Trophoblast cell (in vitro differentiated cells and primary cell): ENCODE measurements at regions not wholly inside any gene's neighbourhood (a gene's known extent, or its start where the extent isn't known, plus 50 kb on each side); places are given as distances from the start of the nearest gene placed in this dataset.

Experiments
- DNase-seq, 2 donors: peaks; one replicate each; pipeline ENCODE4 v3.0.0-alpha.2; 2016
- H2AFZ ChIP-seq: 2 replicates; pipeline ENCODE4 v1.6.1; 2013; ENCODE audit warnings: low read length, moderate library complexity, mild to moderate bottlenecking; ENCODE audit not compliant: insufficient read depth, poor library complexity
- H2AK5ac ChIP-seq: 2 replicates; pipeline ENCODE4 v1.6.1; 2013; ENCODE audit warnings: mild to moderate bottlenecking, low read length
- H2BK120ac ChIP-seq: 2 replicates; pipeline ENCODE4 v1.6.1; 2013; ENCODE audit warnings: low read length, mild to moderate bottlenecking, moderate library complexity; ENCODE audit not compliant: insufficient read depth, poor library complexity
- H2BK12ac ChIP-seq: 2 replicates; pipeline ENCODE4 v1.6.1; 2013; ENCODE audit warnings: mild to moderate bottlenecking, low read length, moderate library complexity
- H2BK5ac ChIP-seq: 2 replicates; pipeline ENCODE4 v1.6.1; 2013; ENCODE audit warnings: low read length, low read depth, moderate library complexity, mild to moderate bottlenecking; ENCODE audit not compliant: poor library complexity
- H3K14ac ChIP-seq: 2 replicates; pipeline ENCODE4 v1.6.1; 2013; ENCODE audit warnings: mild to moderate bottlenecking, low read length
- H3K18ac ChIP-seq: 2 replicates; pipeline ENCODE4 v1.6.1; 2013; ENCODE audit warnings: mild to moderate bottlenecking, low read length
- H3K23ac ChIP-seq: 2 replicates; pipeline ENCODE4 v1.6.1; 2013; ENCODE audit warnings: low read length
- H3K27ac ChIP-seq: 2 replicates; pipeline ENCODE4 v1.5.1; 2013; ENCODE audit warnings: low read depth, mild to moderate bottlenecking, inconsistent platforms, low read length, moderate library complexity
- H3K27me3 ChIP-seq: 2 replicates; pipeline ENCODE4 v1.6.1; 2013; ENCODE audit warnings: inconsistent platforms, mild to moderate bottlenecking, low read length, moderate library complexity; ENCODE audit not compliant: insufficient read depth
- H3K36me3 ChIP-seq, 2 experiments: 1 replicate in 1 of 2; 2 replicates in 1 of 2; pipeline ENCODE4 v1.6.1; 2013; ENCODE audit warnings: low read length in 2 of 2, mild to moderate bottlenecking in 2 of 2, moderate library complexity in 1 of 2; ENCODE audit not compliant: insufficient read depth in 2 of 2, control insufficient read depth in 1 of 2
- H3K4ac ChIP-seq: 2 replicates; pipeline ENCODE4 v1.6.1; 2013; ENCODE audit warnings: low read depth, mild to moderate bottlenecking, low read length, moderate library complexity
- H3K4me1 ChIP-seq, 2 experiments: 1 replicate in 1 of 2; 2 replicates in 1 of 2; pipeline ENCODE4 v1.6.1; 2013; ENCODE audit warnings: low read length in 2 of 2, mild to moderate bottlenecking in 2 of 2, moderate library complexity in 1 of 2; ENCODE audit not compliant: insufficient read depth in 2 of 2, control insufficient read depth in 1 of 2
- H3K4me2 ChIP-seq: 2 replicates; pipeline ENCODE4 v1.6.1; 2013; ENCODE audit warnings: inconsistent platforms, mild to moderate bottlenecking, low read length, moderate library complexity
- H3K4me3 ChIP-seq: 2 replicates; pipeline ENCODE4 v1.5.1; 2013; ENCODE audit warnings: mild to moderate bottlenecking, low read depth, low read length, inconsistent platforms
- H3K79me1 ChIP-seq: one replicate; pipeline ENCODE4 v1.6.1; 2013; ENCODE audit warnings: low read length
- H3K79me2 ChIP-seq: 2 replicates; pipeline ENCODE4 v1.6.1; 2013; ENCODE audit warnings: low read length, mild to moderate bottlenecking; ENCODE audit not compliant: control insufficient read depth, insufficient read depth, poor library complexity
- H3K9ac ChIP-seq: 2 replicates; pipeline ENCODE4 v1.6.1; 2013; ENCODE audit warnings: mild to moderate bottlenecking, low read length
- H3K9me3 ChIP-seq: 2 replicates; pipeline ENCODE4 v1.6.1; 2013; ENCODE audit warnings: low read depth, mild to moderate bottlenecking, control low read depth, inconsistent platforms, low read length; ENCODE audit not compliant: insufficient read depth
- H4K12ac ChIP-seq: 2 replicates; pipeline ENCODE4 v1.6.1; 2013; ENCODE audit warnings: low read depth, mild to moderate bottlenecking, low read length, moderate library complexity
- H4K8ac ChIP-seq: 2 replicates; pipeline ENCODE4 v1.6.1; 2013; ENCODE audit warnings: low read depth, mild to moderate bottlenecking, low read length, moderate library complexity
- H4K91ac ChIP-seq: one replicate; pipeline ENCODE4 v1.6.1; 2013; ENCODE audit warnings: low read depth, mild to moderate bottlenecking, low read length, moderate library complexity
- WGBS: extraction: QIAGEN DNeasy Blood & Tissue Kit; methylation state at CpG from one replicate; pipeline ENCODE4 v1.1.7; 2013; ENCODE audit warnings: missing lambda C conversion rate; ENCODE audit not compliant: insufficient read length, insufficient coverage; ENCODE audit errors: extremely low coverage; 5-methylcytosine and 5-hydroxymethylcytosine counted together

DNA sequence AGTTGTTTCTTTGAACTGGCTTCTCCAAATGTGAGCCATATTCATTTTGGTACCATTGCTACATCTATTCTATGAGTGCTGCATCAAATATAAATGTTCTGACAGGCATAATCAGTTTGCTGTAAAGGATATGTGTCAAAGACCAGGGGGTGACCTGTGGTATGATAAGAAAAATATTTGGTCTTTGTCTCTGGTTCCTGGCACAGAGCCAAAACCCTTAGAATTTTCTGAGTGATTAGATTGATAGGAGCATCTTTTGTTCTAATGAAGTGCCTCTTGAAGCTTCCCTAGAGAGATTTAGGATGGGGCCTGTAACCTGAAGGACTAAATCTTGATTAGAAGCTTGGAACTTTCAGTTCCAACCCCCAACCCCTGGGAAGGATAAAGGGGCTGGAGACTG lies 256.3 kb downstream of the NNT start:
- Histone ChIP-seq H3K4me1 (no peaks in the 10 kb centered on the region), H4K91ac (no peak overlapping the region), H3K4me2 (no peak overlapping the region), H3K14ac (no peak overlapping the region), H3K18ac (no peak overlapping the region), H3K79me2 (no peaks in the 10 kb centered on the region), H3K36me3 (no peaks in the 10 kb centered on the region), H4K8ac (no peak overlapping the region), H2AFZ (no peak overlapping the region), H3K27ac (no peak overlapping the region), H2BK5ac (no peak overlapping the region), H3K23ac (no peak overlapping the region), H3K79me1 (no peaks in the 10 kb centered on the region), H2BK12ac (no peak overlapping the region), H3K4me3 (no peak overlapping the region), H3K9me3 (no peaks in the 10 kb centered on the region), H3K9ac (no peak overlapping the region), H3K4ac (no peak overlapping the region), H4K12ac (no peak overlapping the region), H2AK5ac (no peak overlapping the region), H2BK120ac (no peak overlapping the region), H3K27me3 (no peaks in the 10 kb centered on the region)
- DNase-seq, result no peak

DNA sequence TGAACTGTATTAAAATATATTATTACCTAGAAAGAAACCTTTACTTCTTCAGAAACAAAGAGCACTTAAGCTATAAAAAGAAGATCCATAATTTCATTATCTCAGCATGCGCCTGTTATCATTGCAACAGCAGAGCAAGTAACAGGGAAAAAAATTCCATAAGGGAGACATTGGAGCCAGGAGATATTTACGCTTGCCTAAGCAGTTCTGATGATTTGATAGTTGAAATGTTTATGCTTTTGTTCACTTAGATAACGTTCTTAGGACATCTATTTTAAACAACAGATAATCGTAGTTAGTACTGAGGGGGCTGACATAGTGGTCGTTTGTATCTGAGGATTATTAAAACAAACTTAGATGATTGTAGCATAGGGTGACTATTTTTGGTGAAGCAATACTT lies 252.5 kb downstream of the NNT start:
- no peak overlapping the region for H2BK5ac ChIP-seq
- no peak overlapping the region for H3K23ac ChIP-seq
- H3K4me3 ChIP-seq, result no peak overlapping the region
- no peak overlapping the region for H3K14ac ChIP-seq
- no peaks in the 10 kb centered on the region for H3K79me2 ChIP-seq
- H3K79me1 ChIP-seq, result no peaks in the 10 kb centered on the region
- H2AK5ac ChIP-seq, result no peak overlapping the region
- H3K4me2 ChIP-seq, result no peak overlapping the region
- no peak overlapping the region for H3K18ac ChIP-seq
- H4K12ac ChIP-seq, result no peak overlapping the region
- H3K9me3 ChIP-seq, result no peaks in the 10 kb centered on the region
- H3K36me3 ChIP-seq, result no peaks in the 10 kb centered on the region
- no peak overlapping the region for H2BK12ac ChIP-seq
- no peaks in the 10 kb centered on the region for H3K4me1 ChIP-seq
- no peak overlapping the region for H3K27ac ChIP-seq
- no peak overlapping the region for H4K8ac ChIP-seq
- no peak overlapping the region for H4K91ac ChIP-seq
- WGBS, result no CpG with 5 or more reads among the region's 5 CpGs
- H3K27me3 ChIP-seq, result no peaks in the 10 kb centered on the region
- no peak overlapping the region for H2BK120ac ChIP-seq
- H3K4ac ChIP-seq, result no peak overlapping the region
- H2AFZ ChIP-seq, result no peak overlapping the region
- DNase-seq, result peak in 1 of 2 donors; percentile 6
- H3K9ac ChIP-seq, result no peak overlapping the region

DNA sequence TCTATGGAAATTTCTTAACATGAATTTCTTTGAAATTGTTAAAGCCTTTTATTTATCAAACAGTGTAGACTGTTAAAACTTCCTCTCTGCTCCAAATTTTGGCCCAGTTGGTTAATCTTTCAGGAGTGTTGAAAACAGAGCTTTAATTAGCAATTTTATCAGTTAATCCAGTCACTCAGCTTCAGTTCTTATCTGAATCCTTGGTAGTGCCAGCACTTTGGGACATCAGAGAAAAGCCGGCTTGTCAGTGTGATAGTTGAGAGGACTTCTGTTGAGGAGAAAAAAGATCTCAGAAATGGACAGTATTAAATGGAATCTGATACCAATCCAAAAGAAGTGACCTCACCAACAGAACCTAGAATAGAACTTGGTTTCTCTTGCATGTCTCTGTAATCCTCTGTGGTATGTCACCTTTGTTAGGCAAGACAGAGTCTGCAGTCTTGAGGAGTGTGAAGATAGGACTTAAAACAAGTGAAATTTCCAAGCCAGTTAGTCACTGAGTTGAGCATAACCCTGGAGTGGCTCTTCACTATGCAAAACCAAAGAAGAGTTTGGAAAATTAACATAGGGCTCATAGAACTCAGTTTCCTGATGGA lies 251.8 kb downstream of the NNT start:
- H3K4me3 ChIP-seq, result no peak overlapping the region
- no peak overlapping the region for H4K91ac ChIP-seq
- no peak overlapping the region for H2BK12ac ChIP-seq
- no peak overlapping the region for H3K14ac ChIP-seq
- no peaks in the 10 kb centered on the region for H3K36me3 ChIP-seq
- no peaks in the 10 kb centered on the region for H3K4me1 ChIP-seq
- no peak overlapping the region for H3K4ac ChIP-seq
- no peak overlapping the region for H4K12ac ChIP-seq
- H3K79me2 ChIP-seq, result no peaks in the 10 kb centered on the region
- H4K8ac ChIP-seq, result no peak overlapping the region
- no peak overlapping the region for H2BK5ac ChIP-seq
- H3K18ac ChIP-seq, result no peak overlapping the region
- no peaks in the 10 kb centered on the region for H3K27me3 ChIP-seq
- peak in 1 of 2 donors; percentile 25 for DNase-seq
- H3K9ac ChIP-seq, result no peak overlapping the region
- H3K9me3 ChIP-seq, result no peaks in the 10 kb centered on the region
- H2AFZ ChIP-seq, result no peak overlapping the region
- WGBS, result no CpG with 5 or more reads among the region's 1 CpG
- no peak overlapping the region for H2AK5ac ChIP-seq
- H2BK120ac ChIP-seq, result no peak overlapping the region
- H3K23ac ChIP-seq, result no peak overlapping the region
- no peak overlapping the region for H3K4me2 ChIP-seq
- no peak overlapping the region for H3K27ac ChIP-seq
- H3K79me1 ChIP-seq, result no peaks in the 10 kb centered on the region

DNA sequence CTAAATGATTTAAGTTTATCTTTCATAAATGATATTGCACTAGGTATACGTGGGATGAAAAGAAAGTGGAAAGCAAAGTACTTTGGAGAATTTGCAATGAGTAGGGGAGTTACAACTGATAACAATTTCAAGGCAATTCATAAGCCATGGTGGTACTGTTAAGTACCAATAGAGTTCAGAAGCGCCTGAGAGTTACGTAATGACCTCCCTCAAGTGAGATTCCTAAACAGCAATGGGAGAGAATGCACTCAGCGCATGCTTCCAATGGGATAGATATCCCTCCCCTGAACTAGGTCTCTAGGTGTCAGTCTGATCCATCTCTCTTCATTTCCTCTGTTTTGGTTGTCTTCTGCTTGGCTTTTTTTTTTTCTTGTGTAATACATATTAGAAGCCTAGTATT lies 249.3 kb downstream of the NNT start:
- no peak for DNase-seq
- Histone ChIP-seq H4K12ac (no peak overlapping the region), H2BK5ac (no peak overlapping the region), H3K79me1 (no peaks in the 10 kb centered on the region), H4K91ac (no peak overlapping the region), H3K9me3 (no peaks in the 10 kb centered on the region), H2AFZ (no peak overlapping the region), H3K36me3 (no peaks in the 10 kb centered on the region), H2AK5ac (no peak overlapping the region), H3K23ac (no peak overlapping the region), H3K18ac (no peak overlapping the region), H3K27ac (no peak overlapping the region), H4K8ac (no peak overlapping the region), H3K4me2 (no peak overlapping the region), H3K14ac (no peak overlapping the region), H3K4ac (no peak overlapping the region), H3K27me3 (no peaks in the 10 kb centered on the region), H3K4me3 (no peak overlapping the region), H2BK120ac (no peak overlapping the region), H2BK12ac (no peak overlapping the region), H3K9ac (no peak overlapping the region), H3K4me1 (no peaks in the 10 kb centered on the region), H3K79me2 (no peaks in the 10 kb centered on the region)
- no CpG with 5 or more reads among the region's 4 CpGs for WGBS
